GM12891 (cell line): ENCODE measurements at regions not wholly inside any gene's neighbourhood (a gene's known extent, or its start where the extent isn't known, plus 50 kb on each side); places are given as distances from the start of the nearest gene placed in this dataset.

Experiments used
- DNase-seq: peaks from one replicate; pipeline ENCODE4 v3.0.0; 2011; ENCODE audit warnings: low spot score; ENCODE audit not compliant: insufficient read length
- FAIRE-seq: peaks from 2 replicates; lab custom pipeline; 2011; peaks lifted over from hg19 to GRCh38; lab: Jason Lieb, UNC
- PAX5 ChIP-seq: IDR thresholded peaks from 2 replicates; pipeline ENCODE4 v1.6.1; 2011; ENCODE audit warnings: low read length, moderate library complexity, mild to moderate bottlenecking; ENCODE audit not compliant: insufficient read depth, severe bottlenecking
- POLR2A ChIP-seq: IDR thresholded peaks from 2 replicates; pipeline ENCODE4 v1.6.1; 2011; ENCODE audit warnings: low read depth, low read length, control low read depth
- POLR2AphosphoS5 ChIP-seq: IDR thresholded peaks from 2 replicates; pipeline ENCODE4 v1.6.1; 2011; ENCODE audit warnings: low read depth, low read length, control low read depth
- POU2F2 ChIP-seq: IDR thresholded peaks from 2 replicates; pipeline ENCODE4 v1.6.1; 2011; ENCODE audit warnings: low read depth, mild to moderate bottlenecking, control low read depth, low read length, moderate library complexity
- SPI1 ChIP-seq: IDR thresholded peaks from 2 replicates; pipeline ENCODE4 v1.6.1; 2011; ENCODE audit warnings: low read depth, low read length, control low read depth
- TAF1 ChIP-seq: IDR thresholded peaks from 2 replicates; pipeline ENCODE4 v1.6.1; 2011; ENCODE audit warnings: low read depth, low read length, control low read depth

GRCh38 chr16:59170099-59170712 is 436.1 kb upstream of the GOT2 start:
- FAIRE-seq, result no peak
- no peak for TF ChIP-seq POLR2A
- no peak for TF ChIP-seq POU2F2
- no peak for TF ChIP-seq SPI1
- DNase-seq, result no peak

GRCh38 chr16:59169168-59169567 is 435.1 kb upstream of the GOT2 start:
- DNase-seq, result no peak
- no peak for FAIRE-seq
- no peak for TF ChIP-seq SPI1
- no peak for TF ChIP-seq POU2F2
- TF ChIP-seq TAF1, result no peak
- TF ChIP-seq POLR2AphosphoS5, result no peak
- no peak for TF ChIP-seq POLR2A
- TF ChIP-seq PAX5, result no peak

DNA sequence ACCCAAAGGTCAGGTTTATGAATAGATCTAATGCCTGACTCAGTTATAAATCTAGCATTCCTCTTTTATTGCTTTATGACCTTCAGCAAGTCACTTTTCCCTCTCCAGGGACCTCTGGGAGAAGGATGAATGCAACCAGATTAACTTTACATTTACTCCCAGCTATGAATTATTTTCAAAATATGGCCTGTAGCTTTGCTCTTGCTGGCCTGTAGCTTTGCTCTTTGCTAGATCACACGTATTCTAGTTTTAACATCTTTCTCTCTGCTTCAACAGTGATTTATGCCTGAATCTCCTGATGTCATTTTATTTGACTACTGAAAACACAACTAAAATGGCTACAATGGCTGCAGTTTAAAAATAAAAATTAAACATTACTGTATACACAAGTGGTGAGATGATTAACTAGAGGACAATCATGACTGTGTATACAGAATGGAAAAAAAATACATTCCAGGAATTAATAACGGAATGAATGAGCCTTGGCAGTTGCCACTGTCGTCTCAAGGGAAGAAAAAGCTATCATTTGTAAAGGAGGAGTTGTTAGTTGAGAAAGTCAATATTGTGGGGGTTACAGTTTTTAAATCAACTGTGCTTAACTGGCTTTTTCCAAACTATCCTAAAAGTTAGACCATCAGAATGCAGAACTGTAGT is 434.5 kb upstream of the GOT2 start:
- DNase-seq (no peak), FAIRE-seq (no peak)
- TF ChIP-seq POU2F2, result no peak
- TF ChIP-seq TAF1, result no peak
- no peak for TF ChIP-seq POLR2AphosphoS5
- TF ChIP-seq SPI1, result no peak

DNA sequence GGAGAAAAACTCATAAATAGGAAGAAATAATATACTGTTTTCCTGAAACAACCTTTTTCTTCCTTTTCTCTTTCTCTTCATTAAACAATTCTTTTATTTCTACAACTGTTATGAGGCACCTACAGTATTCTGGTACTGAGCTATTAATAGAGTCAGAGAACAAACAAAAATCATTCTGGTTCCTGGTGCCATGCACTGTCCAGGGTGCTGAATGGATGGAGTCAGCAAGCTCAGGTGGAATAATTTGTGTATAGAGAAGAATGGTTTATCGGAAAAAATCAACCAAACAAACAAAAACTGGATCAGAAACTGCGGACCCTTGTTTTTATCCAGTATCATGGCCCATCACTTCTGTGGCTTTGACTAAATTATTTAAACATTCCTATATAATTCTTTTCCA is 430.3 kb upstream of the GOT2 start:
- DNase-seq, result no peak
- TF ChIP-seq PAX5 (no peak), POLR2AphosphoS5 (no peak), TAF1 (no peak), SPI1 (no peak), POLR2A (no peak), POU2F2 (no peak)
- no peak for FAIRE-seq

DNA sequence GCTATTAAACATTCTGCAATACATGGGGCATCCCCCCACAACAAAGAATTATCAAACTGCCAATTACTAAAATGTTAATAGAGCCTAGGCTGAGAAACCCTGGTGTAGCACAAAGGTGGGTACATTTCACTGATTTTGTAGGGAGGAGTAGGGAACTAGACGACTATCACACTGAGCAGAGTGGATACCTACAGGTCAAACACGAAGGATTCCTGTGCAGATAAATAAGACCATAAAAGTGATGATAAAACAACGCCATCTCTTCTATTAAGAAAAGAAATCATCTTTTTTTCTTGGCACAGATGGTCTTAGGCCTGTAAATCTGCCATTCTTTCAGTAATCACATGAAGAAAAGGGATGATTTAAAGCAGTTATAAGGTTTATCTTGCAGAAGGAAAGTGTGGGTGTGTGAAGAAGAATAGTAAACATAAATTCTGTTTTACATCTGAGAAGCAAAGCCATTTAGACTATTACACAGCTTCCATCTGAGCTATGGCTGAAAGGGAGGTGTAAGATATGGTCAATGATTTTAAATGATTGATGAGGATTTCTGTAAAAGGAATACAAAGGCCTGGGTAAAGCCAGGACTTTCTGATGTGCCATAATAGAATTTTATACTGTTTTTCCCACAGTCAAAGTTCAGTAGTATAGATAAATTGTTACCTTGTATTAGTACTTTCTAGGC is 429.4 kb upstream of the GOT2 start:
- DNase-seq (no peak), FAIRE-seq (no peak)
- TF ChIP-seq POLR2AphosphoS5 (no peak), TAF1 (no peak), SPI1 (no peak), POLR2A (no peak), PAX5 (no peak), POU2F2 (no peak)

GRCh38 chr16:59161679-59162078 is 427.6 kb upstream of the GOT2 start:
- no peak for FAIRE-seq
- TF ChIP-seq POLR2AphosphoS5 (no peak), SPI1 (no peak), POLR2A (no peak), POU2F2 (no peak), PAX5 (no peak)
- no peak for DNase-seq

- TF ChIP-seq POU2F2 (no peak), TAF1 (no peak), SPI1 (no peak), POLR2A (no peak), POLR2AphosphoS5 (no peak), PAX5 (no peak)
- FAIRE-seq, result no peak
- DNase-seq, result no peak
Measured at GRCh38 chr16:59154295-59154694, 420.2 kb upstream of the GOT2 start.

DNA sequence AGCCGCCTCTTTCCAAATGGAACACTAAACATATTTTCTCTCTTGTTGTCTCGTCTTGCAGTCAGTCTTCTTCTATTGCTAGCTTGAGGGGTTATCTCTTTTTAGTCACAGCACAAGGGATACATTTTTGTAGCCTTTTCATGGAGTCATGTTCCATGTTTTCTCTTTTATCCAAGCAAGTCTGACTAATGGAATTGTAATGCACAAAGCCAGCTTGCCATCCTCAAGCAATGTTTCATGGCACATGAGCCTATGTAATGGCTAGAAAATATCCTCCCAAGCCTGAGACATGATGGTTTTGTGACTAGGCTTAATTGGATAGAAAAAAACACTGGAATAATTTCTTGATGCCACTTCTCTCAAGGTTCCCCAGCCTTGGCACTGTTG is 414.6 kb upstream of the GOT2 start:
- DNase-seq (no peak), FAIRE-seq (no peak)
- no peak for TF ChIP-seq POU2F2
- TF ChIP-seq SPI1, result no peak
- TF ChIP-seq POLR2A, result no peak
- no peak for TF ChIP-seq PAX5
- TF ChIP-seq TAF1, result no peak
- no peak for TF ChIP-seq POLR2AphosphoS5

DNA sequence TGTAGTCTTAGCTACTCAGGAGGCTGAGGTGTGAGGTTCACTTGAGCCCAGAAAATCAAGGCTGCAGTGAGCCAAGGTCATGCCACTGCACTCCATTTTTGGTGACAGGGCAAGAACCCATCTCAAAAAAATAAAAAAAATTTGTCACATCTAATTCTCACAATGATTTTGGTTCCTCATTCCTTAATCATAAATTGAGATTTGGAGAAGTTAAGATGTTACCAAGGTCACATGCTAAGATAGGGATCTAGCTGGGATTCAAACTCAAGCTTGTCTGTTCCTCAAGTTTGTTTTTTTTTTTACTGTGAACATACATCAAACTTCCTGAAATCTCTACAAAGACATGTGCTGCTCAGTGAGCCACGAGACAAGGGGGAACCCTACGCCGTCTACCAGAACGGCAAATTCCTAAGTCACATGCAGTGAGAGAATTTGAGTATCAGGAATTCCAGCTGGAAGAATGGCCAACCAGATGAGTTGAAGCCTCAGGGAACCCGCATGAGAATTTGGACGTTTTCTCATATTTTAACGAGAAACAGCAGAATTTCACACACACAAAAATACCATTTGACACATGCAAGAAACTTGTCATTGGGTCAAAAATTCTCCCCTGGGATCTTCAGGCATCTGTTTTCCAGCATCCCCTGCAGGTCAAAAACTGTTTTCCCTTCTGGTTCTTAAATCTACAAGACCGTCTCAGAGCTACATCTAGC is 414.1 kb upstream of the GOT2 start:
- no peak for DNase-seq
- TF ChIP-seq PAX5 (no peak), POLR2A (no peak), POU2F2 (no peak), SPI1 (no peak), POLR2AphosphoS5 (no peak), TAF1 (no peak)
- FAIRE-seq, result no peak

GRCh38 chr16:59146140-59146539 is 412.0 kb upstream of the GOT2 start:
- TF ChIP-seq TAF1 (no peak), PAX5 (no peak), POLR2AphosphoS5 (no peak), POLR2A (no peak), SPI1 (no peak), POU2F2 (no peak)
- FAIRE-seq (no peak), DNase-seq (no peak)
